SK-N-SH (cell line): ENCODE measurements at regions not wholly inside any gene's neighbourhood (a gene's known extent, or its start where the extent isn't known, plus 50 kb on each side); places are given as distances from the start of the nearest gene placed in this dataset.
A peak's percentile ranks its signal among the peaks of the same experiment; 100 is the strongest.

Source experiments
- CTCF ChIA-PET: fragments of 300-600, 350-600 bp; formaldehyde crosslinking; extraction: SDS; loops from one replicate; lab custom pipeline; 2021; lab: Yijun Ruan, JAX
- POLR2A ChIA-PET: fragments of 350-600 bp; sonication (Branson Sonifier 250); formaldehyde crosslinking; extraction: SDS; loops from one replicate; lab custom pipeline; 2020; ENCODE audit warnings: antibody characterized with exemption, inconsistent platforms; lab: Yijun Ruan, JAX
- DNase-seq: peaks from one replicate; pipeline ENCODE4 v3.0.0; 2012
- H2AFZ ChIP-seq: fragments of 200-600 bp; sonication (generic); 2 replicates; pipeline ENCODE4 v1.8.1; 2016; ENCODE audit warnings: antibody characterized with exemption, mild to moderate bottlenecking, low read depth
- H3F3A ChIP-seq: fragments of 200-600 bp; sonication (generic); replicated peaks from 2 replicates; pipeline ENCODE3; 2016; ENCODE audit warnings: antibody characterized with exemption, mild to moderate bottlenecking; ENCODE audit not compliant: insufficient read depth
- H3K27ac ChIP-seq, 2 experiments: fragments of 200-500 bp in 1 of 2; fragments of 200-600 bp in 1 of 2; sonication (Bioruptor generic) in 1 of 2; sonication (generic), shearing (Covaris generic) in 1 of 2; 2 replicates each; pipeline versions ENCODE4 v1.5.1 to v1.6.1; 2014 to 2016; ENCODE audit warnings: low read depth in 2 of 2, inconsistent platforms in 1 of 2, low read length in 1 of 2, mild to moderate bottlenecking in 1 of 2, mixed read lengths in 1 of 2
- H3K27me3 ChIP-seq: fragments of 200-600 bp; sonication (generic), shearing (Covaris generic); 2 replicates; pipeline ENCODE4 v1.6.1; 2016; ENCODE audit warnings: mixed run types; ENCODE audit not compliant: insufficient read depth
- H3K36me3 ChIP-seq, 2 experiments: fragments of 200-500 bp in 1 of 2; fragments of 200-600 bp in 1 of 2; sonication (Bioruptor generic) in 1 of 2; sonication (generic) in 1 of 2; replicated peaks in 1 of 2; 2 replicates each; pipeline versions ENCODE3 to v1.5.1; 2014 to 2016; ENCODE audit warnings: low read length in 1 of 2, mild to moderate bottlenecking in 1 of 2; ENCODE audit not compliant: insufficient read depth in 2 of 2, control insufficient read depth in 1 of 2
- H3K4me1 ChIP-seq, 2 experiments: fragments of 200-500 bp in 1 of 2; fragments of 200-600 bp in 1 of 2; sonication (Bioruptor generic) in 1 of 2; sonication (generic), shearing (Covaris generic) in 1 of 2; 2 replicates each; pipeline versions ENCODE4 v1.5.1 to v1.6.1; 2014 to 2016; ENCODE audit warnings: low read depth in 1 of 2, low read length in 1 of 2, mixed run types in 1 of 2; ENCODE audit not compliant: insufficient read depth in 2 of 2, control insufficient read depth in 1 of 2
- H3K4me2 ChIP-seq: fragments of 200-600 bp; sonication (generic), shearing (Covaris generic); 2 replicates; pipeline ENCODE4 v1.6.1; 2017; ENCODE audit warnings: mixed run types
- H3K4me3 ChIP-seq, 2 experiments: fragments of 200-500 bp in 1 of 2; fragments of 200-600 bp in 1 of 2; sonication (Bioruptor generic) in 1 of 2; sonication (generic), shearing (Covaris generic) in 1 of 2; 2 replicates each; pipeline versions ENCODE4 v1.5.1 to v1.8.1; 2014 to 2016; ENCODE audit warnings: low read depth in 2 of 2, inconsistent platforms in 1 of 2, low read length in 1 of 2, mild to moderate bottlenecking in 1 of 2, mixed read lengths in 1 of 2, moderate library complexity in 1 of 2
- H3K79me2 ChIP-seq: fragments of 200-600 bp; sonication (generic); 2 replicates; pipeline ENCODE4 v1.8.1; 2017; ENCODE audit warnings: mild to moderate bottlenecking; ENCODE audit not compliant: insufficient read depth
- H3K9ac ChIP-seq: fragments of 200-600 bp; sonication (generic); 2 replicates; pipeline ENCODE4 v1.6.1; 2017; ENCODE audit warnings: mixed run types
- H3K9me2 ChIP-seq: fragments of 200-600 bp; sonication (generic); 2 replicates; pipeline ENCODE4 v1.6.1; 2017; ENCODE audit warnings: mixed run types
- H3K9me3 ChIP-seq: fragments of 200-600 bp; sonication (generic); 2 replicates; pipeline ENCODE4 v1.6.1; 2017; ENCODE audit warnings: mixed run types, mild to moderate bottlenecking, moderate library complexity
- H4K20me1 ChIP-seq: fragments of 200-600 bp; sonication (generic); 2 replicates; pipeline ENCODE4 v1.6.1; 2017; ENCODE audit warnings: mild to moderate bottlenecking, mixed run types; ENCODE audit not compliant: insufficient read depth
- CHD2 ChIP-seq: fragments of 150-350 bp; IDR thresholded peaks from 2 replicates; pipeline ENCODE4 v1.6.1; 2018; ENCODE audit warnings: low read length; ENCODE audit not compliant: partially characterized antibody
- ELF1 ChIP-seq: IDR thresholded peaks from 2 replicates; pipeline ENCODE4 v1.4.0; 2012
- EZH2phosphoT487 ChIP-seq: fragments of 200-600 bp; sonication (generic); IDR thresholded peaks from 2 replicates; pipeline ENCODE4 v1.6.1; 2017; ENCODE audit warnings: low read depth, mixed run types, mild to moderate bottlenecking, antibody characterized with exemption, moderate library complexity, borderline replicate concordance
- FOSL2 ChIP-seq: IDR thresholded peaks from 2 replicates; pipeline ENCODE4 v1.4.0; 2012; ENCODE audit warnings: low read depth, mild to moderate bottlenecking, moderate library complexity, borderline replicate concordance
- FOXJ3 ChIP-seq: sonication (generic); formaldehyde crosslinking; IDR thresholded peaks from 2 replicates; pipeline ENCODE4 v1.5.1; 2020; ENCODE audit warnings: mild to moderate bottlenecking, missing genetic modification reagents
- FOXM1 ChIP-seq: IDR thresholded peaks from 2 replicates; pipeline ENCODE4 v1.4.0; 2012; ENCODE audit warnings: low read depth, mild to moderate bottlenecking
- GABPA ChIP-seq: IDR thresholded peaks from 2 replicates; pipeline ENCODE4 v1.4.0; 2012; ENCODE audit warnings: low read depth, mild to moderate bottlenecking
- GATA2 ChIP-seq: sonication (generic); formaldehyde crosslinking; IDR thresholded peaks from 2 replicates; pipeline ENCODE4 v1.5.0; 2020; ENCODE audit warnings: mild to moderate bottlenecking, missing genetic modification reagents
- IRF3 ChIP-seq: fragments of 150-350 bp; IDR thresholded peaks from 2 replicates; pipeline ENCODE4 v1.6.1; 2016; ENCODE audit warnings: mild to moderate bottlenecking, low read depth, low read length
- MAX ChIP-seq: IDR thresholded peaks from 2 replicates; pipeline ENCODE4 v1.4.0; 2012; ENCODE audit warnings: low read depth
- MXI1 ChIP-seq: IDR thresholded peaks from 2 replicates; pipeline ENCODE4 v1.6.1; 2012; ENCODE audit warnings: mild to moderate bottlenecking, low read depth, low read length, improper control_type of control experiment
- NFIC ChIP-seq: IDR thresholded peaks from 2 replicates; pipeline ENCODE4 v1.4.0; 2012; ENCODE audit warnings: borderline replicate concordance
- RAD21 ChIP-seq: IDR thresholded peaks from 2 replicates; pipeline ENCODE4 v1.6.1; 2012; ENCODE audit warnings: mild to moderate bottlenecking, low read length
- SMC3 ChIP-seq: IDR thresholded peaks from 2 replicates; pipeline ENCODE4 v1.6.1; 2012; ENCODE audit warnings: low read depth, low read length, improper control_type of control experiment
- TCF12 ChIP-seq: IDR thresholded peaks from 2 replicates; pipeline ENCODE4 v1.4.0; 2012
- TEAD4 ChIP-seq: IDR thresholded peaks from 2 replicates; pipeline ENCODE4 v1.4.0; 2012; ENCODE audit warnings: mild to moderate bottlenecking, borderline replicate concordance; ENCODE audit not compliant: insufficient read depth
- USF1 ChIP-seq: IDR thresholded peaks from 2 replicates; pipeline ENCODE4 v1.4.0; 2012; ENCODE audit warnings: low read depth, borderline replicate concordance
- USF2 ChIP-seq: fragments of 150-350 bp; IDR thresholded peaks from 2 replicates; pipeline ENCODE4 v1.6.1; 2017; ENCODE audit warnings: antibody characterized with exemption, low read length, low read depth, borderline replicate concordance
- YY1 ChIP-seq: IDR thresholded peaks from 2 replicates; pipeline ENCODE4 v1.4.0; 2012; ENCODE audit warnings: low read depth, mild to moderate bottlenecking
- WGBS: methylation state at CpG from one replicate; pipeline ENCODE4 v1.1.6; 2017; ENCODE audit warnings: low lambda C conversion rate; 5-methylcytosine and 5-hydroxymethylcytosine counted together

GRCh38 chr5:51988634-51989033 lies 605.4 kb downstream of the ISL1 start:
- peak overlapping the region in 1 of 2 experiments; percentile 100; a peak in 2 of 4 replicates for H3K27ac ChIP-seq
- no peaks in the 10 kb centered on the region for H3K36me3 ChIP-seq
- H3K4me3 ChIP-seq: no peak overlapping the region
- H3K9me2 ChIP-seq: no peaks in the 10 kb centered on the region
- CTCF ChIA-PET: interaction anchor here (1.6 to 3.6 kb wide), 2 partner anchors 19 to 572 kb away, joined by 9 to 18 read pairs; no protein-coding TSS in a partner anchor
- H3K4me2 ChIP-seq: no peak overlapping the region
- H3K9me3 ChIP-seq: no peaks in the 10 kb centered on the region
- no peaks in the 10 kb centered on the region for H3F3A ChIP-seq
- H3K9ac ChIP-seq: no peak overlapping the region
- no peaks in the 10 kb centered on the region for H4K20me1 ChIP-seq
- TF ChIP-seq CHD2: no peak
- TF ChIP-seq GABPA: no peak
- no peak for TF ChIP-seq FOXM1
- no peak for TF ChIP-seq FOXJ3 (CRISPR knock-in tag)
- TF ChIP-seq RAD21: no peak
- TF ChIP-seq FOSL2: no peak
- no peak for TF ChIP-seq TCF12
- no peak for TF ChIP-seq EZH2phosphoT487
- no peak for TF ChIP-seq USF1
- no peak for TF ChIP-seq NFIC
- no peak for TF ChIP-seq IRF3
- TF ChIP-seq ELF1: no peak
- TF ChIP-seq GATA2: no peak
- TF ChIP-seq MXI1: no peak
- TF ChIP-seq MAX: no peak
- TF ChIP-seq, all 33 proteins: peak for 0
- no peaks in the 10 kb centered on the region for H3K27me3 ChIP-seq
- POLR2A ChIA-PET: interaction anchor here (0.6 kb wide), 1 partner anchor 601 kb away, joined by 3 read pairs; no protein-coding TSS in a partner anchor
- WGBS: 61% methylated on average over 5 of the region's 6 CpGs
- no peak overlapping the region for H2AFZ ChIP-seq
- DNase-seq: no peak
- H3K4me1 ChIP-seq: peaks cover 0 to 52% of the 10 kb centered on the region in 2 experiments; a peak in 2 of 4 replicates
- H3K79me2 ChIP-seq: no peaks in the 10 kb centered on the region

- Histone ChIP-seq H3K27me3 (no peaks in the 10 kb centered on the region), H3K36me3 (no peaks in the 10 kb centered on the region), H3K4me2 (no peak overlapping the region), H3K79me2 (no peaks in the 10 kb centered on the region), H3K4me3 (no peak overlapping the region), H3F3A (no peaks in the 10 kb centered on the region), H3K9me2 (no peaks in the 10 kb centered on the region), H3K4me1 (peaks cover 0 to 57% of the 10 kb centered on the region in 2 experiments; a peak in 2 of 4 replicates), H3K9ac (no peak overlapping the region), H3K27ac (peak overlapping the region; percentile 6 to 100; a peak in 3 of 4 replicates), H3K9me3 (no peaks in the 10 kb centered on the region), H4K20me1 (no peaks in the 10 kb centered on the region), H2AFZ (no peak overlapping the region)
- WGBS: 4% methylated on average over 2 of the region's 2 CpGs
- TF ChIP-seq YY1 (no peak), RAD21 (peak; percentile 30), FOXJ3 (CRISPR knock-in tag) (no peak), MXI1 (0 out of 2 replicates have a peak, but pooled peaks have one; percentile 22), GATA2 (peak; percentile 67), TEAD4 (no peak), SMC3 (no peak; the same call in 1 of the 2 replicates), TCF12 (no peak), USF2 (no peak)
- ChIA-PET POLR2A (interaction anchor here (0.6 to 1.8 kb wide), 5 partner anchors 579 to 1024 kb away, joined by 3 to 21 read pairs (median 6); partner anchors contain the start of gene ISL1), CTCF (interaction anchor here (0.8 to 1.5 kb wide), 5 partner anchors 17 to 1027 kb away, joined by 3 to 7 read pairs (median 4); no protein-coding TSS in a partner anchor)
- DNase-seq: peak; percentile 27
Measured at GRCh38 chr5:51990241-51990640, 607.0 kb downstream of the ISL1 start.
